GM12878 (cell line): ENCODE measurements at regions not wholly inside any gene's neighbourhood (a gene's known extent, or its start where the extent isn't known, plus 50 kb on each side); places are given as distances from the start of the nearest gene placed in this dataset.

Experiments used
- ATAC-seq: fragments of 200-7000 bp; cut with Tn5 transposase; 3 replicates; pipeline ENCODE4 v1.9.1; 2020; ENCODE audit warnings: mild to moderate bottlenecking, moderate library complexity
- BruUV-seq: library from RNA; stranded (reverse); fragments of 400-500 nt; replicated peaks from 2 replicates; lab custom pipeline; 2021; lab: Mats Ljungman, UMichigan
- CTCF ChIA-PET: fragments of 300-600 bp; sonication (Branson Sonifier 250); formaldehyde crosslinking; extraction: SDS; loops from one replicate; lab custom pipeline; 2021; ENCODE audit warnings: inconsistent platforms; lab: Yijun Ruan, JAX
- POLR2A ChIA-PET: fragments of 350-600 bp; formaldehyde crosslinking; extraction: SDS; loops from one replicate; lab custom pipeline; 2021; ENCODE audit warnings: inconsistent platforms; lab: Charles Lee
- RAD21 ChIA-PET: fragments of 300-600 bp; sonication (Branson Sonifier 250); formaldehyde crosslinking; loops from one replicate; lab custom pipeline; 2023; ENCODE audit warnings: antibody characterized with exemption; ENCODE audit not compliant: unreplicated experiment; lab: Charles Lee
- SMC1A ChIA-PET: fragments of 300-600 bp; sonication (Branson Sonifier 250); formaldehyde crosslinking; loops from one replicate; lab custom pipeline; 2023; ENCODE audit not compliant: unreplicated experiment, uncharacterized antibody; lab: Charles Lee
- DNase-seq: peaks from one replicate; pipeline ENCODE4 v3.0.0-alpha.2; 2011; ENCODE audit warnings: low read depth, low spot score
- FAIRE-seq: peaks from 3 replicates; lab custom pipeline; 2011; peaks lifted over from hg19 to GRCh38; lab: Jason Lieb, UNC
- H2AFZ ChIP-seq: 2 replicates; pipeline ENCODE4 v1.6.0; 2011; ENCODE audit warnings: low read depth, low read length, control low read depth; ENCODE audit not compliant: control insufficient read depth
- H3K27ac ChIP-seq: 2 replicates; pipeline ENCODE4 v1.5.1; 2011; ENCODE audit warnings: control low read depth; ENCODE audit not compliant: control insufficient read depth, insufficient read depth
- H3K27me3 ChIP-seq, 2 experiments: replicated peaks in 1 of 2; 2 replicates each; pipeline versions ENCODE4 v1.6.0 to v1.6.1; 2011; ENCODE audit warnings: low read length in 1 of 2; ENCODE audit not compliant: control insufficient read depth in 2 of 2, insufficient read depth in 2 of 2
- H3K36me3 ChIP-seq, 2 experiments: 2 replicates each; pipeline ENCODE4 v1.5.1; 2011; ENCODE audit warnings: low read length in 1 of 2; ENCODE audit not compliant: control insufficient read depth in 2 of 2, insufficient read depth in 2 of 2
- H3K4me1 ChIP-seq: 2 replicates; pipeline ENCODE4 v1.6.1; 2011; ENCODE audit warnings: mild to moderate bottlenecking, low read length, moderate library complexity, mixed read lengths; ENCODE audit not compliant: control insufficient read depth, insufficient read depth
- H3K4me2 ChIP-seq: 2 replicates; pipeline ENCODE4 v1.6.0; 2011; ENCODE audit warnings: control low read depth; ENCODE audit not compliant: control insufficient read depth, insufficient read depth
- H3K4me3 ChIP-seq: fragments of 200-600 bp; sonication (generic); 2 replicates; pipeline ENCODE4 v1.5.1; 2016
- H3K79me2 ChIP-seq: 2 replicates; pipeline ENCODE4 v1.6.0; 2011; ENCODE audit warnings: low read length; ENCODE audit not compliant: control insufficient read depth, insufficient read depth
- H3K9ac ChIP-seq: 2 replicates; pipeline ENCODE4 v1.8.0; 2011; ENCODE audit warnings: low read length, control low read depth, mixed read lengths; ENCODE audit not compliant: control insufficient read depth, insufficient read depth
- H3K9me3 ChIP-seq: replicated peaks from 3 replicates; pipeline ENCODE4 v1.5.1; 2011; ENCODE audit warnings: mild to moderate bottlenecking, low read length; ENCODE audit not compliant: control insufficient read depth, insufficient read depth
- H4K20me1 ChIP-seq: 2 replicates; pipeline ENCODE4 v1.6.0; 2011; ENCODE audit not compliant: control insufficient read depth, insufficient read depth
- ATF7 ChIP-seq: fragments of 450-650 bp; IDR thresholded peaks from 2 replicates; pipeline ENCODE4 v1.6.1; 2016; ENCODE audit warnings: low read depth, mild to moderate bottlenecking
- CBX3 ChIP-seq: fragments of 200-600 bp; sonication (generic); IDR thresholded peaks from 2 replicates; pipeline ENCODE4 v1.6.1; 2016; ENCODE audit warnings: low read depth, borderline replicate concordance
- CBX5 ChIP-seq: sonication (generic); IDR thresholded peaks from 2 replicates; pipeline ENCODE4 v1.6.1; 2016; ENCODE audit warnings: low read depth, moderate library complexity, mild to moderate bottlenecking, inconsistent platforms
- CHD1 ChIP-seq: IDR thresholded peaks from 2 replicates; pipeline ENCODE4 v1.6.1; 2012; ENCODE audit warnings: low read depth, low read length, improper control_type of control experiment
- FOS ChIP-seq: IDR thresholded peaks from 3 replicates; pipeline ENCODE4 v1.6.1; 2011; ENCODE audit warnings: borderline replicate concordance; ENCODE audit not compliant: insufficient read length; ENCODE audit errors: extremely low read depth
- MEF2A ChIP-seq: IDR thresholded peaks from 2 replicates; pipeline ENCODE4 v1.6.1; 2011; ENCODE audit warnings: low read depth, mild to moderate bottlenecking, low read length, moderate library complexity; ENCODE audit not compliant: insufficient read depth
- MEF2B ChIP-seq: fragments of 450-650 bp; IDR thresholded peaks from 2 replicates; pipeline ENCODE4 v1.6.1; 2018; ENCODE audit warnings: mild to moderate bottlenecking, moderate library complexity; ENCODE audit not compliant: partially characterized antibody, poor library complexity, severe bottlenecking
- MYB ChIP-seq: fragments of 150-350 bp; IDR thresholded peaks from 2 replicates; pipeline ENCODE4 v1.6.1; 2014; ENCODE audit warnings: mild to moderate bottlenecking, low read depth, low read length, borderline replicate concordance
- NFYA ChIP-seq: IDR thresholded peaks from 2 replicates; pipeline ENCODE4 v1.6.1; 2011; ENCODE audit warnings: low read depth, mild to moderate bottlenecking, low read length, improper control_type of control experiment, borderline replicate concordance
- PAX8 ChIP-seq: fragments of 450-650 bp; IDR thresholded peaks from 2 replicates; pipeline ENCODE4 v1.6.1; 2017; ENCODE audit warnings: mild to moderate bottlenecking, moderate library complexity
- POLR2AphosphoS2 ChIP-seq: IDR thresholded peaks from 2 replicates; pipeline ENCODE4 v1.6.1; 2011; ENCODE audit warnings: low read depth, mild to moderate bottlenecking, low read length, improper control_type of control experiment, moderate library complexity
- RAD51 ChIP-seq: fragments of 450-650 bp; IDR thresholded peaks from 2 replicates; pipeline ENCODE4 v1.6.1; 2016; ENCODE audit warnings: moderate library complexity, mild to moderate bottlenecking, inconsistent platforms
- SMC3 ChIP-seq: IDR thresholded peaks from 2 replicates; pipeline ENCODE4 v1.6.1; 2011; ENCODE audit warnings: low read length, improper control_type of control experiment, borderline replicate concordance
- SREBF1 ChIP-seq: IDR thresholded peaks from 2 replicates; pipeline ENCODE4 v1.6.1; 2012; ENCODE audit warnings: mild to moderate bottlenecking, low read length
- ZBED1 ChIP-seq: IDR thresholded peaks from 2 replicates; pipeline ENCODE4 v1.6.1; 2016; ENCODE audit warnings: borderline replicate concordance
- ZNF207 ChIP-seq: fragments of 450-650 bp; IDR thresholded peaks from 2 replicates; pipeline ENCODE4 v1.6.1; 2014; ENCODE audit warnings: antibody characterized with exemption, mild to moderate bottlenecking, borderline replicate concordance
- ZNF274 ChIP-seq: IDR thresholded peaks from one replicate; pipeline ENCODE4 v1.8.0; 2011; ENCODE audit not compliant: insufficient read length, insufficient read depth
- WGBS: methylation state at CpG from one replicate; pipeline ENCODE4 v1.1.6; 2016; ENCODE audit warnings: low lambda C conversion rate; ENCODE audit not compliant: insufficient replicate concordance, insufficient coverage; ENCODE audit errors: missing lambda C conversion rate; 5-methylcytosine and 5-hydroxymethylcytosine counted together
- in situ Hi-C: fragments of 300-500 bp; cut with MboI; formaldehyde crosslinking; loops from 9 replicates; pipeline ENCODE4 v1.14.3; 2018; ENCODE audit warnings: mixed read lengths
- intact Hi-C: fragments of 100-400 bp; cut with micrococcal nuclease; formaldehyde crosslinking; loops from one replicate; pipeline ENCODE4 v1.14.2; 2022; ENCODE audit not compliant: unreplicated experiment
- TF ChIP-seq, protein P1 (sequence below): IDR thresholded peaks from 2 replicates; pipeline ENCODE4 v1.6.1; 2012; ENCODE audit warnings: low read depth, low read length, improper control_type of control experiment
- TF ChIP-seq, protein P2 (sequence below): fragments of 450-650 bp; IDR thresholded peaks from 2 replicates; pipeline ENCODE4 v1.6.1; 2014; ENCODE audit warnings: mild to moderate bottlenecking
- TF ChIP-seq, protein P3 (sequence below): fragments of 450-650 bp; IDR thresholded peaks from 2 replicates; pipeline ENCODE4 v1.6.1; 2016; ENCODE audit warnings: mild to moderate bottlenecking, moderate library complexity, borderline replicate concordance

DNA sequence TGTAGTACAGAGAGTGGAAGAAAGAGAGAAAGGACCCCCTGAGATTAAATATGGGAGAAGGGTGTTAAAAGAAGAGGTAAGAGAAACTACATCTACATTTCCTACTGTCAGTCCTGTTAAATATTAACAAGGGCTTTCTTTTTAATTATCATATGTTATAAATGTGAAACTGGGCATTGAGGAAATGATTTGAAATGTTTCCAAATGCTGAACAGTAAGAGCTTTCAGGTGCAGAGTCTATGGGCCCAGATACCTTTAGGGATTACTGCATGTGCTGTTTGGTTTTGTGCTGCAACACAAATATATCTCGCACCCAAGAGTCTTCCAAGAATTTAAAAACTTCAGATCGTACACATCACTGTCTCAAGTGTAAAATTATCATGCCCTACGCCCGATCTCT, 176.3 kb downstream of the RBM26 start (continued):
- TF ChIP-seq, protein P1, sequence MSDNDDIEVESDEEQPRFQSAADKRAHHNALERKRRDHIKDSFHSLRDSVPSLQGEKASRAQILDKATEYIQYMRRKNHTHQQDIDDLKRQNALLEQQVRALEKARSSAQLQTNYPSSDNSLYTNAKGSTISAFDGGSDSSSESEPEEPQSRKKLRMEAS, result no peak
- TF ChIP-seq, all 136 proteins: peak for 0

DNA sequence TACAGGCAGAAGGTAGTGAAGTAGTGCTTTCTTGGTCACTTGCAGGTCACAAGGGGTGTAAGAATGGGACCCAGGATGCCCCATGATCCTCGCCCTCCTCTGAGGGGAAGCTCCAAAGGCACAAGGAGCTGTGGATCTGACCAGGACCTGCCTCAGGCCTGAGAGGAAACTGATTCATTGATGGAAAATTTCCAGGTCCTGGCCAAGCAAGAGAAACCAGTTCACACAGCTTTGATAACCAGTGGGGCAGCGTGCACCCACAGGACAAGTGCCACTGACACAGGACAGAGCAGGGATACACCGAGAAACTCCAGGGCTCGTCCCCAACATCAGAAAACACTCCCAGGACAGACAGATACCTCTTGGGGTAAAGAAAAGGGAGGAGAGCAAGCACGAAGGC, 177.1 kb downstream of the RBM26 start:
- ChIA-PET RAD21 (no interaction called here), SMC1A (interaction anchor here (0.8 to 1.2 kb wide), 4 partner anchors 14 to 42 kb away, joined by 3 to 4 read pairs (median 4); no protein-coding TSS in a partner anchor), CTCF (interaction anchor here (0.9 to 1.1 kb wide), 2 partner anchors 22 to 352 kb away, joined by 3 read pairs; no protein-coding TSS in a partner anchor), POLR2A (interaction anchor here (0.6 kb wide), 1 partner anchor 37 kb away, joined by 3 read pairs; no protein-coding TSS in a partner anchor)
- Histone ChIP-seq H3K4me3 (no peak overlapping the region), H3K36me3 (no peaks in the 10 kb centered on the region), H3K4me1 (peaks cover 10% of the 10 kb centered on the region), H3K4me2 (no peak overlapping the region), H3K79me2 (no peaks in the 10 kb centered on the region), H4K20me1 (no peaks in the 10 kb centered on the region), H3K9me3 (no peaks in the 10 kb centered on the region; the same call in 2 of the 3 replicates), H3K9ac (no peak overlapping the region), H3K27ac (no peak overlapping the region), H3K27me3 (no peaks in the 10 kb centered on the region), H2AFZ (no peak overlapping the region)
- intact Hi-C loops, result loop anchor here (5.0 kb wide), 1 partner anchor 37 kb away; no protein-coding TSS in a partner anchor
- DNase-seq (no peak), ATAC-seq (no peak), FAIRE-seq (no peak)
- in situ Hi-C loops, result no loop called here
- WGBS, result 93% methylated on average over 5 of the region's 5 CpGs
- no TSS peak for BruUV-seq
- TF ChIP-seq POLR2AphosphoS2 (no peak), MYB (no peak), FOS (no peak), ZNF274 (no peak), MEF2A (no peak), PAX8 (no peak), CBX3 (no peak), CBX5 (no peak), ZBED1 (no peak), NFYA (no peak), ZNF207 (no peak), SMC3 (no peak), MEF2B (no peak), ATF7 (no peak), RAD51 (no peak), SREBF1 (no peak), CHD1 (no peak)
- TF ChIP-seq, protein P2, sequence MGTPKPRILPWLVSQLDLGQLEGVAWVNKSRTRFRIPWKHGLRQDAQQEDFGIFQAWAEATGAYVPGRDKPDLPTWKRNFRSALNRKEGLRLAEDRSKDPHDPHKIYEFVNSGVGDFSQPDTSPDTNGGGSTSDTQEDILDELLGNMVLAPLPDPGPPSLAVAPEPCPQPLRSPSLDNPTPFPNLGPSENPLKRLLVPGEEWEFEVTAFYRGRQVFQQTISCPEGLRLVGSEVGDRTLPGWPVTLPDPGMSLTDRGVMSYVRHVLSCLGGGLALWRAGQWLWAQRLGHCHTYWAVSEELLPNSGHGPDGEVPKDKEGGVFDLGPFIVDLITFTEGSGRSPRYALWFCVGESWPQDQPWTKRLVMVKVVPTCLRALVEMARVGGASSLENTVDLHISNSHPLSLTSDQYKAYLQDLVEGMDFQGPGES, result no peak
- TF ChIP-seq, protein P3, sequence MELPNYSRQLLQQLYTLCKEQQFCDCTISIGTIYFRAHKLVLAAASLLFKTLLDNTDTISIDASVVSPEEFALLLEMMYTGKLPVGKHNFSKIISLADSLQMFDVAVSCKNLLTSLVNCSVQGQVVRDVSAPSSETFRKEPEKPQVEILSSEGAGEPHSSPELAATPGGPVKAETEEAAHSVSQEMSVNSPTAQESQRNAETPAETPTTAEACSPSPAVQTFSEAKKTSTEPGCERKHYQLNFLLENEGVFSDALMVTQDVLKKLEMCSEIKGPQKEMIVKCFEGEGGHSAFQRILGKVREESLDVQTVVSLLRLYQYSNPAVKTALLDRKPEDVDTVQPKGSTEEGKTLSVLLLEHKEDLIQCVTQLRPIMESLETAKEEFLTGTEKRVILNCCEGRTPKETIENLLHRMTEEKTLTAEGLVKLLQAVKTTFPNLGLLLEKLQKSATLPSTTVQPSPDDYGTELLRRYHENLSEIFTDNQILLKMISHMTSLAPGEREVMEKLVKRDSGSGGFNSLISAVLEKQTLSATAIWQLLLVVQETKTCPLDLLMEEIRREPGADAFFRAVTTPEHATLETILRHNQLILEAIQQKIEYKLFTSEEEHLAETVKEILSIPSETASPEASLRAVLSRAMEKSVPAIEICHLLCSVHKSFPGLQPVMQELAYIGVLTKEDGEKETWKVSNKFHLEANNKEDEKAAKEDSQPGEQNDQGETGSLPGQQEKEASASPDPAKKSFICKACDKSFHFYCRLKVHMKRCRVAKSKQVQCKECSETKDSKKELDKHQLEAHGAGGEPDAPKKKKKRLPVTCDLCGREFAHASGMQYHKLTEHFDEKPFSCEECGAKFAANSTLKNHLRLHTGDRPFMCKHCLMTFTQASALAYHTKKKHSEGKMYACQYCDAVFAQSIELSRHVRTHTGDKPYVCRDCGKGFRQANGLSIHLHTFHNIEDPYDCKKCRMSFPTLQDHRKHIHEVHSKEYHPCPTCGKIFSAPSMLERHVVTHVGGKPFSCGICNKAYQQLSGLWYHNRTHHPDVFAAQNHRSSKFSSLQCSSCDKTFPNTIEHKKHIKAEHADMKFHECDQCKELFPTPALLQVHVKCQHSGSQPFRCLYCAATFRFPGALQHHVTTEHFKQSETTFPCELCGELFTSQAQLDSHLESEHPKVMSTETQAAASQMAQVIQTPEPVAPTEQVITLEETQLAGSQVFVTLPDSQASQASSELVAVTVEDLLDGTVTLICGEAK, result no peak
